Activated CD4-positive, alpha-beta T cell treated with anti-CD3 and anti-CD28 coated beads, Interleukin-2, amount 50 U/mL, for 24 hours (primary cell): ENCODE measurements at regions not wholly inside any gene's neighbourhood (a gene's known extent, or its start where the extent isn't known, plus 50 kb on each side); places are given as distances from the start of the nearest gene placed in this dataset.
A peak's percentile ranks its signal among the peaks of the same experiment; 100 is the strongest.
"Not testable (repeated sequence)": the region's sequence is repeated elsewhere in the genome, so short reads cannot be mapped to it uniquely, and the experiment has no call there.

ENCODE experiments used
- DNase-seq, 2 donors: peaks; one replicate each; pipeline ENCODE4 v3.0.0-alpha.2; 2020; ENCODE audit warnings: low read depth in 1 of 2, low spot score in 1 of 2

DNA sequence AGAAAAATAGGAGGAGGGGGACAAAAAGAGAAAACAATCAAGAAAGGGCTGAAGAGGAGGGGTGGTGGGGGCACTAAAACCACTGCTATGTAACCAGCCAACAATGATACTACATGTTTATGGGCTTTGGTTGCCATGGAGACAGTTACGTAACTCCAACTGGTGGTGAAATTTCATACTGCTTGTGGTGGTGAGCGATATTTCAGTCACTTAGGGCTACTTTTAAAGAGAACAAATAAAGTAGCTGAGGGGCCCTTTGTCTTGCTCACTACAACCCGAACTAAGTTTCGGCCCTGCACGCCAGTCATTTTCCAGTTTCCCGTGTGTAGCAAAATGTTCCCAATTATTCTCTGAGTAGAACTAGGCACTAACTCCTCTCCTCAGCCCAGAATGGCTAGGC, 275.2 kb upstream of the EDA2R start:
- DNase-seq: no peak

DNA sequence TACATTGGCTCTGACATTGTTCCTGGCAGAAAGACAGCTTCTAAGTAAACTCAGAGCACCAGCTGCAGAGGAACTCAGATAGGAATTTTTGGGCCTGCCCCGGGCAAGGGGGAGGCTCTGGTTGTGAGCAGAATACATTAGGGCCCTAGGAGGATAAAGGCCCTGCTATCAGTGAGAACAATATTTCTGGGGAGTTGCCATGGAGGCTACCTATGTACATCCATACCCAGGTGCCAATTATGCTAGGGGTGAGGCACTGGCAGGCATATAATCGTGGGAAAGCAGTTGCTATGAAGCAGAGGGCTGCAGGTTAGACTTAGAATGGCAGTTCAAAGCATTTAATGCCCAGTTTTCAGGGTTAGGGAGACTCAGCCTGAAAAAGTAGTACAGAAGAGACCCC, 273.5 kb upstream of the EDA2R start:
- DNase-seq: no peak

DNA sequence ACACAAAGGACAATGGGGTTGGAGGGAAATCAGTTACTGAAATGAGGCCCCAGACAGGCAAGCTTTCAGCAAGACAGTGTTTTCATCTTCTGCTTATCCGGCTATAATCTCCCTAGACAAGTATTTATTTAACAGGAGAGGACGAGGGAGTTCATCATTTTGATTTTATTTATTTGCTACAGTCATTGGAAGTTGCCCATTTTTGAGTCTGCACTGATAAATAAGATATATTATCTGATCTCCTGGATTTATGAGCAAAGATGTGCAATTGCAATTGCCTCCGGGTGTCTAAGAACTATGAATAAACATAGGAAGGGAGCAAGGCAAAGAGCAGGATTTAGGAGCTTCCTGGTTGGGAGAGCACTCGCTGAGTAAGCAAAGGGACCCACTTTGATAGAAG, 263.2 kb upstream of the EDA2R start:
- no peak for DNase-seq

DNA sequence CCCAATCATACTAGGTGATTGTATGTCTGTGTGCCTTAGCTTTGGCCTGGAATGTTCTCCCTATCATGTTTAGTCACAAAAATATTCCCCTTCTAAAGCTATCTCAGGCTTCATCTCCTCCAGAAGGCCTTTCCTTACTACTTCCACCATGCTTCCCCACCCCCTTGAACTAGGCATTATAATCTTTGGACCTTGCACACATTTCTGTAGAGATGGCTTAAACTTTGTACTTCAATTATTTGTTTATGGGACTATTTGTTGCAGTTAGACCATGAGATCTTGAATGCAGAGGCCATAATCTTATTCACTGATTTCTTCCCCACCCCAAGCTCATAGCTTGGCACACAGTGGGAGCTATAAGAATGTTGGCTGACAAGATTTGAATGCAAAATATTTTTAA, 262.0 kb upstream of the EDA2R start:
- DNase-seq: no peak

DNA sequence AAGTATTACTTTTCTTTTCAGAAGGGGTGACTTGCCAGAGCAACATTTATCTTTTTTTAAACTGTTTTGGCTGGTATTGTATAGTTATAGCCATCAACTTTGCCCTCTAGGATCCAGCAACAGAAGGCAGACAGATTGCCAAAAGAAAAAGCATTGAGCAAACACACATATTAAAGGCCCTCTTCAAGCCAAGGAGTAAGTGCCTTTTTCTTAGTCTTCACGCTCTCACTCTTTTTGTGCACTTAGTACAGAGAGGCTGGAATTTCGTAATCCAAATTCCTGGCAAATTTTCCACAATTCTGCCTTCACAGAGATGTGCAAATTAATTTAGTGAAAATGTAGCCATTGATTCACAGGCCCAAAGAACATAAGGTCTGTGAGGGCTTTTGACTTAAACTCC, 253.1 kb upstream of the EDA2R start:
- no peak for DNase-seq

DNA sequence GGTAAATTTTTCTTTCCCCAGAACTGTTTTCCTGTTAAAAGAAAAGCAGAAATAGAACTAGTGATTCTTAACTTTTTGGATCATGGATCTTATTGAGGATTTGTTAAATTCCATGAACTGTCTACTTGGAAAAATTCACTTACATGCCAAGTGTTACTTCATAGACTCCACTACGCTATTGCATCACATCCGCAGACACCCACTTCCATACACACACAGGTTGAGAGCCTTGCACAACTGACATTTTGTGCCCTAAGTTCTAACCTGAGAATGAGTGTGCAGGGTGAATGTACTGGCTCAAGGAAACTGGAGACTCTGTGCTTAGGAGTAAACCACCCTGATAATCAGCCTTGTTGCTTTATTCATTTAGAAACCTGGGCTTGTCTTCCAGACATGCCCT, 250.5 kb upstream of the EDA2R start:
- no peak for DNase-seq

DNA sequence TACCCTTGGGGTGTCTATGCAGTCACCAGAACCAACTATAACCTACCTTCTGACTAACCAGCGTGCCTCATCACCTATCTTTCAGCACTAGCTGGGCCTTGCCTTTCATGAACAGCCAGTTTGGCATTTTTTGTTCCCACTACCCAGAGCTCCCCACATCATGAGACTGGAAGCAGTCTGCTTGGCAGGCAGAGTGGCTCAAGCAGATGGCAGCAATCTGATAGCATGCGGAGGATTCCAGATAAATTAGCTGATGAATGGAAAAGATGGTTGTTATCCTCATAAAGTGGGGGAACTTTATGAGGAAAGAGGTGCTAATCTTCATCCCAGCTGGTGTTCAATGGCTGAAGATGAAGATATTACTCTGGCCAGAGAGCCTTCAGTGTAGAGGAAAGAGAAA, 243.2 kb upstream of the EDA2R start:
- DNase-seq: no peak

DNA sequence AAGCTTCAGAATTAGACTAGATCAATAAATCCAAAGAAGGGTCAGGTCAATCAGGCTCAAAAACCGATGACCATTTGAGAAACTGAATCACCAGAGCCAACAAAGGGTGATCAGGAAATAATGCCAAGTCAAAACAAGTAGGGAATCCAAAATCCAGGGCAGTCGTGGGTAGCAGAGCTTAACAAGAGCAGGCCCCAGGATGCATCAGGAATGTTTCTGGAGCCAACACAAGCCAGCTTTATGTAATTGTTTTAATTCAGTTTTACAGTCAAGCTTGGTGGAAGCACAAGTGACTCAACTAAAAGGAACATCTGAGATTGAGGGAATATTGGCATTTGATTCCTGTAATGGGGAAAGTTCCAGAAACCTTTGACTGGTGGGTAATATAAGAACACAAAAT, 237.9 kb upstream of the EDA2R start:
- no peak for DNase-seq

DNA sequence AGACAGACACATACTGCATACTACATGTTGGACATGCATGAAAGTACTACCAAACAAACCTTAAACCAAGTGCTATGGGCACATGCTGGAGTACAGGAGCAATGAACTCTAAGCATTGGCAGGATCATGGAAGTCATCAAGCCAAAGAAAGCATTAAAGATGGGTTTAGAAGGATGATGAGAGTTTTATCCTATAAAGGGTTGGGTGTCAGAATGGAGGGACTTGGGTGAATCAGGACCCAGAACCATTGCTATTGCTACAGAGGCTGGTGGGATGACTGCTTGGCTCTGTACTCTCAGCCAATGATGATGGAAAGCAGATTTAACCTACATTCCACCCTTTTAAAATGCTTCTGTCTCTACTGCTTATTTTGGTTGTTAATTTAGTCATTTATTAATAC, 233.9 kb upstream of the EDA2R start:
- DNase-seq: no peak

DNA sequence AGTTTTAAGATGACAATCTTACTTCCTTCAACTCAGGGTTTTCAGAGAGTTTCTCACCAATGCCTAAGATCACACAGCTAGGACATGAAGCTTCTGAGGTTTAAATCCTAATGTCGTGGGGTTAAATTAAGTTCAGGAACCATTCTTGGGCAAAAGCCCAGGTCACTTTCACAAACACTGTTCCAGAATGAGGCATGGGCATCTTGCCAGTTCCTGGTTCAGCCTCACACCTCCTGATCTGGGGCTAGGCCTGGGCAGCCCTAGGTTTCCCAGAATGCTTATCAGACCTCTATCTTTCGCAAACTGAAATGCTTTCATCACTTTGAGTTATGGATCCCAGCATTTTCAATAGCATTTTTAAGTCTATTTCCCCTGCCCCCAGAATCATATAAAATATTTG, 224.8 kb upstream of the EDA2R start:
- no peak for DNase-seq

DNA sequence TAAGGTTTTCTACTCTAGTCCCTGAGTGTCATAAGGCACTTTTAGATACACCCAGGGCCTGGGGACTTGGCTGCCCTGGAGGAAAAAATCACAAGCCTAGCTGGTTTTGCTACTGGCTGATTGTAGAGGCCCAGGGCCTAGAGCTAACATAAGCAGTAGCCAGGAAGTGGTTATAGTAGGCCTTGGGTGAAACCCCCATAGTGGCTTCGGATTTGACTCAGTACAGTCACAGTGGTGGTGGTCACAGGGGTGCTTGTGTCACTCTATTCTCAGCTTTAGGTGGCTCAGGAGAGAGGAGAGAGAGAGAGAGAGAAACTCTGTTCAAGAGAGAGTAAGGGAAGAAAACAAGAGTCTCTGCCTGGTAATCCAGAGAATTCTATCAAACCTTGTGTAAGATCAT, 194.5 kb upstream of the EDA2R start:
- DNase-seq: no peak

DNA sequence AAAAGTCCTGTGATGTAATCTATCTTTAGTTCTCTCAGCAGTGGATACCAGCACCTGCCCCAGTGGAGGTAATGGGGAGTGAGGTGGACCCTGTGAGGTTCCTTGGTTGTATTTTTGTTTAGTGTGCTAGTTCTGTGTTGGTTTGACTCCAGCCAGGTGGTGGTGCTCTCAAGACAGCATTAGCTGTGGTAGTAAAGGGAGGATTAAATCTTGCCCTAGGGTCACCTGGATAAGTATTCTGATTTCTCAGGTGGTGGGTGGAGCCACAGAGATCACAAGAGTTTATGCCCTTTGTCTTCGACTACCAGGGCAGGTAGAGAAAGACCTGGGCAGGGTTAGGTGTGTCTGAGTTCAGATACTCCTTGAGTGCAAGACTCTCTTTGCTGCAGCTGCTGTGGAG, 176.3 kb upstream of the EDA2R start:
- DNase-seq: no peak

DNA sequence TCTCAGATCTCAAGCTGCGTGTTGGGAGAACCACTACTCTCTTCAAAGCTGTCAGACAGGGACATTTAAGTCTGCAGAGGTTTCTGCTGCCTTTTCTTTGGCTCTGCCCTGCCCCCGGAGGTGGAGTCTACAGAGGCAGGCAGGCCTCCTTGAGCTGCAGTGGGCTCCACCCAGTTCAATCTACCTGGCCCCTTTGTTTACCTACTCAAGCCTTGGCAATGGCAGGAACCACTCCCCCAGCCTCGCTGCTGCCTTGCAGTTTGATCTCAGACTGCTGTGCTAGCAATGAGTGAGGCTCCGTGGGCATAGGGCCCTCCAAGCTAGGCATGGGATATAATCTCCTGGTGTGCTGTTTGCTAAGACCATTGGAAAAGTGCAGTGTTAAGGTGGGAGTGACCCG, 155.6 kb upstream of the EDA2R start:
- not testable (repeated sequence) for DNase-seq

DNA sequence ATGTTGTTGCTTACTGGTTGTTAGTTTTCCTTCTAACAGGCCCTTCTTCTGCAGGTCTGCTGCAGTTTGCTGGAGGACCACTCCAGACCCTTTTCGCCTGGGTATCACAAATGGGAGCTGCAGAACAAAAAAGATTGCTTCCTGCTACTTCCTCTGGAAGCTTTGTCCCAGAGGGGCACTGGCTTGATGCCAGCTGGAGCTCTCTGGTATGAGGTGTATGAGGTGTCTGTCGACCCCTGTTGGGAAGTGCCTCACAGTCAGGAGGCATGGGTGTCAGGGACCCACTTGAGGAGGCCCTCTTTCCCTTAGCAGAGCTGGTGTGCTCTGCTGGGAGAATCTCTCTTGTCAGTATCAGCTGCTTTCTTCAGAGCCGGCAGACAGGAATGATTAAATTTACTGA, 127.4 kb upstream of the EDA2R start:
- DNase-seq: no peak

DNA sequence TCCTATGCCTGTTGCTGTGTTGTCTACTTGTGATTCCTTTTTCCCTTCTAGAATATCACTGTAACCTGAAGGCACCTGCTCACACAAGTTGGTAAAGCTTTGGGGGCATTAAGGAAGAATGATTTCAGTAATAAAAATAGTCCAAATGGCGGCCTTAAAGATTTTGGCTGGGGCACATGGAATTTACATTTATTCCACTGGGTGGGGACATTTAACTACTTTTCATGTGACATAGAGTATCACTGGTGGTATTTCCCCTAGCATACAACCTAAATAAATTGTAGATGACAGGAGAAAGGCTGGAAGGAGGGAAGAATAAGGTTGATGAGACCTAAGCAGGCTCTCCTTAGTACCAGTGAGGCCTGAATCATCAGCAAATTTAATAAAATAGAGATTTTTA, 121.8 kb upstream of the EDA2R start:
- DNase-seq: no peak

DNA sequence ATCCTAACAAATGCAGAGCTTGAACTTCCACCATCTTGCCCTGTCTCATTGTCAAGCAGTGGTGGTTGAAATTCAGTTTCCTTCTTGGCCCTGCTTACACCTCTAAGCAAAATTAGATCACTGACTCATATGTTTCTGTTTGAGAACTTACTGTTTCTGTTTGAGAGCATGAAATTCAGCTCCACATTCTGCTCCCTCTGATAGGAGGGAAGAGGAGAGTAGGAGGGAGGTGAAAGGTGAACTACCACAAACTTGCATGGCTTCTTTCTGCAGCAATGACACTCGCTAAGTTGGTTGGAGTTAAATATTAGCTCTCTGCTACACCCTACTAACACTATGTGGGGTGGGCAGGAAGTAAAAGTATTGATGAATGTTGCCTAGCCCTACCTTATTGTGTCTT, 117.8 kb upstream of the EDA2R start:
- no peak for DNase-seq

DNA sequence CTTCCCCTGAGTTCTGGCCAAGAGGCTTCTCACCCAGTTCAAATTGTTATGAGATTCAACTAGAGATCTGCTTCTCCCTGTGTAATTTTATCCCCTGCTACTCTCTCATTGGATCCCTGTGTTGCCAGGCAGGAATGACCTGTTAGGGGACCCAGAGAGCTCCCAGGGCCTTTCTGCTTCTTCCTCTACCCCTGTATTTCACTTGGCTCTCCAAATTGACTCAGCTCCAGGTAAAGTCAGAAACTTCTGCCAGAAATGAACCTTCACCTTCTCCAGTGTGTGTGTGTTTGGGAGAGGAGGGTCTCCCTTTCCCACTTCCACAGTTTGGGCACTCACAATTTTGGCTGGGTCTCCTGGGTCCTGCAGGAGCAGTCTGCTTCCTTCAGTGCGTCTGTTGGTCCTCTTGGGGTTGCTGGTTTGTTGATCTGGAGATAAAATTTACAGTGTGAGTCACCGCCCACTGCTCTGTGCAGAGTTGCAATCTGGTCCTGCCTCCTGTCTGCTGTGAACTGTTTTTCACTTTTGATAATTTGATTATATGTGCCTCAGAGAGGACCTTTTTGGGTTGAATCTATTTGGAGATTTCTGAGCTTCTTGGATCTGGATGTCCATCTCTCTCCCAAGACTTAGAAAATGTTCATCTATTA, 112.4 kb upstream of the EDA2R start:
- no peak for DNase-seq

DNA sequence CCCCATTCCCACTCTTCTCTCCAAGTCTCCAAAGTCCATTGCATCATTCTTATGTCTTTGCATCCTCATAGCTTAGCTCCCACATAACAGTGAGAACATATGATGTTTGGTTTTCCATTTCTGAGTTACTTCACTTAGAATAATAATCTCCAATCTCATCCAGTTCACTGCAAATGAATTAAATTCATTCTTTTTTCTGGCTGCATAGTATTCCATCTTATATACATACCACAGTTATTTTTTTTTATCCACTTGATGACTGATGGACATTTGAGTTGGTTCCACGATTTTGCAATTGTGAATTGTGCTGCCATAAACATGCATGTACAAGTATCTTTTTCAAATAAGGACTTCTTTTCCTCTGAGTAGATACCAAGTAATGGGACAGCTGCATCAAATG, 105.6 kb upstream of the EDA2R start:
- DNase-seq: not testable (repeated sequence)

DNA sequence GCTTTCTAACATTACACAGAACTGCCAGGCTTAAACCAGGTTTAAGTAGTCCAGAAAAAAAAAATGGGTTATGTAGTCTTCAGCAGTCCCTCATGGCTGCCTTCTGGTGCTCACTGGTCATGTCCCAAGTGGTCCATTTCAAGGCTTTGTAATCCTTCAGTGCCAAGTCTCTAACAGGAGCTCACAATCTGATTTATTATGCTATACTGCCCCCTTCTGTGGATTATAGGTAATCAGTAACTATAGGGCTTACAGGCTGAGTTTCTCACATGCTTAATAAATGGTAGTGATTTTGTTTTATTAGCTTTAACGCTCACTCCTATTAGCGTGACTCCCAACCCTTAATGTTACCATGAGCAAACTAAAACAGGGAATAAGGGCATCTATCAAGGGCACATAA, 92.5 kb upstream of the EDA2R start:
- DNase-seq: no peak

DNA sequence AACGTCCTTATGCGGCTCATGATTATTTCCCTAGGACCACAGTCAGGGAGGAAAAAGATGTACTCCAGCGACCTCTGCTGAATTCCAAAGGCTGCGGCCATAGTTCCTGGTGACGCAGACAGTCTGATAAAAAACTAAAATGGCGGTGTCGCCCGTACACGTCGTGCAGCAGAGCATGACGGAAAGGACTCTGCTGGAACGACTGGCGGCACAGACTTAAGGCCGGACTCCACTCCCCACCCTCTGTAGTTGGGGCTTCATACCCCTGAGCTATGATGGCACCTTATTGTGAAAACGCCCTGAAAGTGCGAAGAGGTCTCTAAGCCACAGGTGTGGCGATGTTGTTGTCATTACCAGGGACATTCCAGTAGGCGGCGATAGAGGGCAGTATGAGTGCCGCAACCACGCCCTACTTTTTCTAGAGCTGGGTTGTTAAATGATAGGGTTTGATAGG, 90.0 kb upstream of the EDA2R start:
- DNase-seq: peak; percentile 2 to 32

DNA sequence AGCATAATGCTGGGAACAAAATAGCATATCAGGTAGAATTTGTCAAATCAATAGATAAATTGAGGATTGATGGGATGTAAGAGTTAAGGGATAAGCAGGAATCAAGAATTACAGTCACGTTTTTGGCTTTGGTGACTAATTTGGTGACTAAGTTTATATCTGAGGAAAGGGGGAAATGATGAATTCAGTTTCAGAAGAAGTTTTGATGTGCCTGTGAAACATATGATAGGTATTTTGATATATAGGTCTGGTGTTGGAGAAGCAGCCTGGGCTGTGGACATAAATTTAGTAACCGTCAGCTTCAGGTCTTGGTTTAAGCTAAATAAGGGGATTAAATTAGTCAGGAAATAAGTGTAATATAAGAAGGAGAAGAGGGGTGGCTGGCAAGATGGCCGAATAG, 79.0 kb upstream of the EDA2R start:
- DNase-seq: no peak

DNA sequence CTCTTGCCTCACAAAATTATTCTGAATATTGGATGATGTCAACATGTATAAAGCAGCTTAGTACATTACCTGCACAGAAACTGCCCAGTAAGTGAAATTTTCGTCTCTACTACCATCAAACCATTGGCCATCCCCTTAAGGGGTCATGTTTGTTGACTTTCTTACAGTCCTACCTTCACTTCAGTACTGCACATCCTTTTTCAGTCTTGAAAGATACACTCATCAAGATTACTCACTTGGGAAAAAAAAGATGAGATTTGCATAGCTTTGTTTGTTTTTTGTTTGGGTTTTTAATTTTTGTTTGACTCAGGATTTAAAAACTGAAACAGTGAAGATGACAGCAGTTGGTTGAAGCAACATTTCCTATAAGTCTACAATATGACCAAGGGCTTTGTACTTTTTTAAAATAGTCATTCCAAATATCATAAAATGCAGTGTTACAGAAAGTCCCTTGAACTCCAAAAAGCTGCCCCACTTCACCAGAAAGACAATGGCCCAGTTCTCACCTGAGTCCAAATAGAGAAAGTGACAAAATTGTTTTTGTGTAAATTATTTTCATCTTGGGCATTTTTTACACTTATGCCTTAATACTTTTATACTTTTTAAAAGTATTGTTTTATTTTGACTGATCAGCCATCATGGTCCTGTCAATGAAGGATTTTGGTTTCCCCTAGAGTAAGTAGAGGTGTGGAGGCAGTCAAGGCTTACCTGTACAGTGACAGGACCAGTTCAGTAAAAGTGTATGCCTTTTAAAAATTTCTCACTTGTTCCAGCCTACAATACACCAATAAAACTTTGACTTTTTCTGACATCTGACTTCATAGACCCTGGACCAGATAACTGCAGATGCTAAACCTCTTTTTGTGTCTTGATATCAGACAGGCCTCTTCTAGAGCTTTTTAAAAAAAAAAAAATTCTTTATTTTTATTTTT, 59.7 kb upstream of the EDA2R start:
- DNase-seq: no peak

DNA sequence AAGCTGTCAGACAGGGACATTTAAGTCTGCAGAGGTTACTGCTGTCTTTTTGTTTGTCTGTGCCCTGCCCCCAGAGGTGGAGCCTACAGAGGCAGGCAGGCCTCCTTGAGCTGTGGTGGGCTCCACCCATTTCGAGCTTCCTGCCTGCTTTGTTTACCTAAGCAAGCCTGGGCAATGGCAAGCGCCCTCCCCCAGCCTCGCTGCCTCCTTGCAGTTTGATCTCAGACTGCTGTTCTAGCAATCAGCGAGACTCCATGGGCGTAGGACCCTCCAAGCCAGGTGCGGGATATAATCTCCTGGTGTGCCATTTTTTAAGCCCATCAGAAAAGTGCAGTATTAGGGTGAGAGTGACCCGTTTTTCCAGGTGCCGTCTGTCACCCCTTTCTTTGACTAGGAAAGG, 53.6 kb upstream of the EDA2R start:
- DNase-seq: not testable (repeated sequence)
